Liver (tissue), 3 donors: ENCODE measurements at regions not wholly inside any gene's neighbourhood (a gene's known extent, or its start where the extent isn't known, plus 50 kb on each side); places are given as distances from the start of the nearest gene placed in this dataset.

ENCODE experiments used
- GABPA ChIP-seq, 2 donors: IDR thresholded peaks in 1 of 2; conservative IDR thresholded peaks in 1 of 2; 2 replicates each; pipeline ENCODE4 v1.6.1; 2016; ENCODE audit warnings: antibody characterized with exemption in 2 of 2, mild to moderate bottlenecking in 1 of 2, moderate library complexity in 1 of 2
- HNF4A ChIP-seq, 2 donors: conservative IDR thresholded peaks; 2 replicates each; pipeline ENCODE4 v1.6.1; 2016; ENCODE audit warnings: antibody characterized with exemption in 2 of 2, mild to moderate bottlenecking in 2 of 2
- RAD21 ChIP-seq, 2 donors: IDR thresholded peaks; 2 replicates each; pipeline ENCODE4 v1.6.1; 2016; ENCODE audit warnings: antibody characterized with exemption in 2 of 2, mild to moderate bottlenecking in 2 of 2
- RXRA ChIP-seq, 2 donors: IDR thresholded peaks; 2 replicates each; pipeline ENCODE4 v1.6.1; 2017 to 2018; ENCODE audit warnings: antibody characterized with exemption in 2 of 2, mild to moderate bottlenecking in 1 of 2
- SP1 ChIP-seq: IDR thresholded peaks from 2 replicates; pipeline ENCODE4 v1.6.1; 2018; ENCODE audit warnings: antibody characterized with exemption, mild to moderate bottlenecking
- YY1 ChIP-seq: IDR thresholded peaks from 2 replicates; pipeline ENCODE4 v1.6.1; 2016; ENCODE audit warnings: antibody characterized with exemption, mild to moderate bottlenecking
- TF ChIP-seq, protein P1 (sequence below): fragments of 150-350 bp; IDR thresholded peaks from 2 replicates; pipeline ENCODE4 v1.5.1; 2017; ENCODE audit warnings: improper control_type of control experiment, low read depth, low read length; ENCODE audit not compliant: missing input control
- TF ChIP-seq, protein P2 (sequence below): IDR thresholded peaks from 2 replicates; pipeline ENCODE4 v1.6.1; 2016; ENCODE audit warnings: antibody characterized with exemption
- donor health status: healthy.
- donor health status: healthy.

DNA sequence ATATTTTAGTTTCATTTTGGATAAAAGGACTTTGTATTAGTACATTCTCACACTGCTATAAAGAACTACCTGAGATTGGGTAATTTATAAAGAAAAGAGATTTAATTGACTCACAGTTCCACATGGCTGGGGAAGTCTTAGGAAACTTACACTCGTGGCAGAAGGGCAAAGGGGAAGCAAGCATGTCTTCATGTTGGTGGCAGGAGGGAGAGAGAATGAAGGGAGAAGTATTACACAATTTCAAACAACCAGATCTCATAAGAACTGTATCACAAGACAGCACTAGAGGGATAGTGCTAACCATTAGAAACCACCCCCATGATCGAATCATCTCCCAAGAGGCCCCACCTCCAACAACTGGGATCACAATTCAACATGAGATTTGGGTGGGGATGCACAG lies 142.9 kb downstream of the USP31 start:
- TF ChIP-seq, protein P1, sequence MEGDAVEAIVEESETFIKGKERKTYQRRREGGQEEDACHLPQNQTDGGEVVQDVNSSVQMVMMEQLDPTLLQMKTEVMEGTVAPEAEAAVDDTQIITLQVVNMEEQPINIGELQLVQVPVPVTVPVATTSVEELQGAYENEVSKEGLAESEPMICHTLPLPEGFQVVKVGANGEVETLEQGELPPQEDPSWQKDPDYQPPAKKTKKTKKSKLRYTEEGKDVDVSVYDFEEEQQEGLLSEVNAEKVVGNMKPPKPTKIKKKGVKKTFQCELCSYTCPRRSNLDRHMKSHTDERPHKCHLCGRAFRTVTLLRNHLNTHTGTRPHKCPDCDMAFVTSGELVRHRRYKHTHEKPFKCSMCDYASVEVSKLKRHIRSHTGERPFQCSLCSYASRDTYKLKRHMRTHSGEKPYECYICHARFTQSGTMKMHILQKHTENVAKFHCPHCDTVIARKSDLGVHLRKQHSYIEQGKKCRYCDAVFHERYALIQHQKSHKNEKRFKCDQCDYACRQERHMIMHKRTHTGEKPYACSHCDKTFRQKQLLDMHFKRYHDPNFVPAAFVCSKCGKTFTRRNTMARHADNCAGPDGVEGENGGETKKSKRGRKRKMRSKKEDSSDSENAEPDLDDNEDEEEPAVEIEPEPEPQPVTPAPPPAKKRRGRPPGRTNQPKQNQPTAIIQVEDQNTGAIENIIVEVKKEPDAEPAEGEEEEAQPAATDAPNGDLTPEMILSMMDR = no peak
- TF ChIP-seq HNF4A (conservative IDR thresholded peaks at IDR 0.05) (no peak), YY1 (no peak), SP1 (no peak), RAD21 (IDR thresholded peaks at IDR 0.05) (no peak), RXRA (IDR thresholded peaks at IDR 0.05) (no peak), GABPA (IDR thresholded peaks at IDR 0.05 in 1 of 2, conservative IDR thresholded peaks at IDR 0.05 in 1 of 2) (no peak)
- TF ChIP-seq, protein P2, sequence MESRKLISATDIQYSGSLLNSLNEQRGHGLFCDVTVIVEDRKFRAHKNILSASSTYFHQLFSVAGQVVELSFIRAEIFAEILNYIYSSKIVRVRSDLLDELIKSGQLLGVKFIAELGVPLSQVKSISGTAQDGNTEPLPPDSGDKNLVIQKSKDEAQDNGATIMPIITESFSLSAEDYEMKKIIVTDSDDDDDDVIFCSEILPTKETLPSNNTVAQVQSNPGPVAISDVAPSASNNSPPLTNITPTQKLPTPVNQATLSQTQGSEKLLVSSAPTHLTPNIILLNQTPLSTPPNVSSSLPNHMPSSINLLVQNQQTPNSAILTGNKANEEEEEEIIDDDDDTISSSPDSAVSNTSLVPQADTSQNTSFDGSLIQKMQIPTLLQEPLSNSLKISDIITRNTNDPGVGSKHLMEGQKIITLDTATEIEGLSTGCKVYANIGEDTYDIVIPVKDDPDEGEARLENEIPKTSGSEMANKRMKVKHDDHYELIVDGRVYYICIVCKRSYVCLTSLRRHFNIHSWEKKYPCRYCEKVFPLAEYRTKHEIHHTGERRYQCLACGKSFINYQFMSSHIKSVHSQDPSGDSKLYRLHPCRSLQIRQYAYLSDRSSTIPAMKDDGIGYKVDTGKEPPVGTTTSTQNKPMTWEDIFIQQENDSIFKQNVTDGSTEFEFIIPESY = no peak
